ENCODE measurements at regions not wholly inside any gene's neighbourhood (a gene's known extent, or its start where the extent isn't known, plus 50 kb on each side); places are given as distances from the start of the nearest gene placed in this dataset.

DNA sequence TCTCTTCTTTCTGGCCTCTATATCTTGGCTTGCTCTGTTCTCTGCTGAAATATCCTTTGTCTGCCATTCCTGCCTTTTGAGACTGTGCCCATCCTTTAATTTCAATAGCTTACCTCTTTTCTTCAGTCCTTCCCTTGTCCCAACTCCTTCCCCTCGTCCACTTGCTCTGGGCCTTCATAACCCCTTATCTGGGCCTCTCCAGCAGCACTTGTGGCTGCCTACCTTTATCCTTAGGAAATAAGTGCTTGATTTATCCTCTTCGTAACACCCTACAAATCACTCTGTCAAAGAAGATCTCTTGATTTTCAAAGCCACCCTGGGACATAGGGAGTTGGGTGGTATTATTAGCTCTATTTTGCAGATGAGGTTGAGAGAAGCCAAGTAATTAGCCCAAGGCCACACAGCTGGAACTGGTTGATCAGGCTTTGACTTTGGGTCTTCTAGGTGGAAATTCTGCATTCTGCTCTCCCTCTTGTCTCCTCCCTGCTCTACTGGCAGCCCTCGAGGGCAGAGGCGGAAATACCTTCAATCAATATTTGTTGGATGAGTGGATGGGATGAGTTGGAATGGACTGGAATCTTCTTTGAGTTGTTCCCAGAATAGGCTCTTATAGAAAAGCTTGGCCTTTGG, 84.0 kb upstream of the TLE3 start:
- TF ChIP-seq, protein P1, sequence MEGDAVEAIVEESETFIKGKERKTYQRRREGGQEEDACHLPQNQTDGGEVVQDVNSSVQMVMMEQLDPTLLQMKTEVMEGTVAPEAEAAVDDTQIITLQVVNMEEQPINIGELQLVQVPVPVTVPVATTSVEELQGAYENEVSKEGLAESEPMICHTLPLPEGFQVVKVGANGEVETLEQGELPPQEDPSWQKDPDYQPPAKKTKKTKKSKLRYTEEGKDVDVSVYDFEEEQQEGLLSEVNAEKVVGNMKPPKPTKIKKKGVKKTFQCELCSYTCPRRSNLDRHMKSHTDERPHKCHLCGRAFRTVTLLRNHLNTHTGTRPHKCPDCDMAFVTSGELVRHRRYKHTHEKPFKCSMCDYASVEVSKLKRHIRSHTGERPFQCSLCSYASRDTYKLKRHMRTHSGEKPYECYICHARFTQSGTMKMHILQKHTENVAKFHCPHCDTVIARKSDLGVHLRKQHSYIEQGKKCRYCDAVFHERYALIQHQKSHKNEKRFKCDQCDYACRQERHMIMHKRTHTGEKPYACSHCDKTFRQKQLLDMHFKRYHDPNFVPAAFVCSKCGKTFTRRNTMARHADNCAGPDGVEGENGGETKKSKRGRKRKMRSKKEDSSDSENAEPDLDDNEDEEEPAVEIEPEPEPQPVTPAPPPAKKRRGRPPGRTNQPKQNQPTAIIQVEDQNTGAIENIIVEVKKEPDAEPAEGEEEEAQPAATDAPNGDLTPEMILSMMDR (IDR thresholded peaks at IDR 0.05): no peak
- no peak for TF ChIP-seq POLR2A (IDR thresholded peaks at IDR 0.05)
